ENCODE measurements at regions not wholly inside any gene's neighbourhood (a gene's known extent, or its start where the extent isn't known, plus 50 kb on each side); places are given as distances from the start of the nearest gene placed in this dataset.
A peak's percentile ranks its signal among the peaks of the same experiment; 100 is the strongest.
"Not testable (repeated sequence)": the region's sequence is repeated elsewhere in the genome, so short reads cannot be mapped to it uniquely, and the experiment has no call there.

DNA sequence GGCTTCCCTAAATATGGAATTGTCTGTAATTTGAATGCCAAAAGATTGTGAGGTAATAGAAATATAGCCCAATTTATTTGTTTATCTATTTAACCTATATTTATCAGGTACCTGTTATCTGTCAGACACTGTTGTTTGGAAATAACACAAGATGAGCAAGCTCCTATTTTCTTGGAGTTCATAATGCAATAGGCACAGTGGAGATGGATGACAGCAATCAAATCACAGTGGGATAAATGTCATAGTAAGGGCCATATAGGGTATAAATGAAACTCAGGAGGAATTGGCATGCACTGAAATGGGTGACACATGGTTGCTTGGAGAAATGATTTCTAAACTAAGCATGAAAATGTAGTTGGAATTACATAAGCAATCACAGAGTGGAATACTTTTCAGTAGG is 761.8 kb upstream of the MBL2 start:
- no peak for DNase-seq (ENCODE audit: low spot score)

DNA sequence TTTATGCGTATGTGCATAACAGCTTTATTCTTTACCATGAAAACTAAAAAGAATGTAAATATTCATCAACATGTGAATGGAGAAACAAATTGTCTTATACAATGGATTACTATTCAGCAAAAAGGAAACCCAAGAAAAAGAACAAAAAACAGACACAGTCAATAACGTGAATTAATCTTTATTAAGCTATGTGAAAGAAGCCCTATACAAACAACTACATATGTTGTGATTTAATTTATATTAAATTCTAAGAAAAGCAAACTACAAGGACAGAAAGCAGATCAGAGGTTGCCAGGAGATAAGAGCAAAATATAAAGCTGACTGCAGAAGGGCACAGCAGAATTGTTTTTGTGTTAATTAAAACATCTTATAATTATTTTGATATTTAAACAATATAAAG is 756.4 kb upstream of the MBL2 start:
- DNase-seq (ENCODE audit: low spot score): no peak

GRCh38 chr10:53521046-53521445 is 748.5 kb upstream of the MBL2 start:
- DNase-seq (ENCODE audit: low spot score): no peak

DNA sequence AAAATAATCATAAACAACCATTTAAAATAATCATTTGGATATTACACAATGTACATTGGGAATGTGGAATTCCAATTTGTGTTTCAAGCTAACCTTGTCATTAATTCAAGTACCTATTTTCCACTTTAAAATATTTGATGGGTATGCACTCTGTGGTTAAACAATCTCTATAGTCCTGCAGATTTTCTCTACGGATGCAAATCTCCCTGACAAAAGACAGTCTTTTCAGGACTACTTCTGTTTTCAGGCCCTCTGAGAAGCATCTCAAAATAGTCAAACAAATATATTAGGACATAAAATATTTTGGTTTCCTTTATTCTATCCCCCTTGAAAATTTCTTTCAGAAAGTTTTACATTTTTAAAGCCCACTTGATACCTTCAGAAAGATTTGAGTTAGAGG is 735.6 kb upstream of the MBL2 start:
- DNase-seq (ENCODE audit: low spot score): no peak

- DNase-seq (ENCODE audit: low spot score): not testable (repeated sequence)
These were observed 731.9 kb upstream of the MBL2 start for GRCh38 chr10:53504492-53504891.

- DNase-seq (ENCODE audit: low spot score): no peak
These were observed 719.2 kb upstream of the MBL2 start for GRCh38 chr10:53491774-53492173.

GRCh38 chr10:53490553-53490952 is 718.0 kb upstream of the MBL2 start:
- DNase-seq (ENCODE audit: low spot score): no peak

- DNase-seq (ENCODE audit: low spot score): no peak
These were observed 717.0 kb upstream of the MBL2 start for GRCh38 chr10:53489335-53490182.

GRCh38 chr10:53487019-53487983 is 714.7 kb upstream of the MBL2 start:
- no peak for DNase-seq (ENCODE audit: low spot score)

- not testable (repeated sequence) for DNase-seq (ENCODE audit: low spot score)
These were observed 712.8 kb upstream of the MBL2 start for GRCh38 chr10:53485422-53485821.

GRCh38 chr10:53479365-53479764 is 706.8 kb upstream of the MBL2 start:
- no peak for DNase-seq (ENCODE audit: low spot score)

DNA sequence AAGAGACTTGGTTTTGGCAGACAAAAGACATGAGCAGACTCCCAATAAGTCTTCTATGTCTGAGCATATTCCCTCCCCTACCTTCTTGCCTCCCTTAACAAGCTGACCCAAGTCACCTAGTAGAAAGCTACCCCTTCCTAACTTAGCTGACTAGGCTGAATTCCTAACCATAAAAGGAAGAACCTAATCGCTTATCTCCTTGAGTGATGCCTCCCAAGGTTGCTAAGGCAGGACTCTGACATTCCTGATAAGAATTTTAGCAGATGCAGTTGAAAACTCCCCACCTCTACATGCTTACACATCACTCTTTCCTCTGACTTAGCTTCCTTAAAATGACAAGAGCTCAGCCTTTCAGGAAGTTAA is 704.7 kb upstream of the MBL2 start:
- no peak for DNase-seq (ENCODE audit: low spot score)

- no peak for DNase-seq (ENCODE audit: low spot score)
These were observed 704.2 kb upstream of the MBL2 start for GRCh38 chr10:53476650-53477312.

DNA sequence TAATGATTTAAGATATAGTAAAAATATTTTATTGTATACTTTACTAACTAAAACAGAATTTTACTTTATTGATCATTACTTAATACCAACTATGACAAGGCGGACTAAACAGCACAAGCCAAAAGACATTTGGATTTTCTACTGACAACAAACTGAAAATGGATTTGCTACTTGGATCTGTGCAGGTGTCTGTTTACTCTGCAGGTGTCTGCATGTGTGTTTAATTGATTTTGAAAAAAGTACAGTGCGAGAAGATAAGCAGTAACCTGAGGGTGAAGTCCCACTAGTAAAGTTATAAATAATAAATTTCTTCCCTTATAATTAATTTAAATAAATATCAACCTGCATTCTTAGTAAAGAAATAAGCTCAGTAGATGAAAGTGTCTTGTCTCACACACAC is 696.8 kb upstream of the MBL2 start:
- DNase-seq (ENCODE audit: low spot score): no peak

DNA sequence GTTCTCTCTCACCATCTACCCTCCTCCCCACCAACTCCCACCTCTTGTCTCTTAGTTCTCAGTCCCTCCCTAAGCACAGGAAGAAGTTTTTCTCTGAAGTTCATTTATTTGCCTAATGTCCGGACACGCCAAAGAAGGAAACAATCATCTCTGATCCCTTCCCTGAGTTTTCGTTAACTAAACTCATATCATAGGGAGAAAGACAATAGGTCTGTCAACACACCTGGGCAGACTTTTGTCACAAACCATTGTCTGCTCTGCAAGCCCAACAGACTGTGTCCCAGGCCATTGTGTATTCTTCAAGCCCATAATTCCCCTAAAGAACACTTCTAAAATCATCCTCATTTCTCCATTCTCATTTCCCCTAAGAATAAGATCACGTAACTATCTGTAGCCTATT is 691.0 kb upstream of the MBL2 start:
- DNase-seq (ENCODE audit: low spot score): no peak

DNA sequence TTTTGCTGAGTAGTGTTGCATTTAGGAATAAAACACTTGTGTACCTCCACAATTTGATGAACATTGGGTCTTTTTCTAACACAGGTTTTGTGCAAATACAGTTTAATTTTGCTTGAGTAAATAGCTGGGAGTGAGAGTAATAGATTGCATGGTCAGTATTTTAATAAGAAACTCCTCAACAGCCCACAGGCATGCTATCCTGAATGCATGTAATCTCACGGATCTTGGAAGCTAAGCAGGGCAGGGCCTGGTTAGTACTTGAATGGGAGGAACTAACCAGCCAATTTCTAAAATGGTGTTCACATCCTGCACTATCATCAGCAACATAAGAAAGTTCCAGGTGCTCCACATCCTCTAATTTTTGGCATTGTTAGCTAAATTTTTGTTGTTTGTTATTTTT is 685.4 kb upstream of the MBL2 start:
- DNase-seq (ENCODE audit: low spot score): no peak

DNA sequence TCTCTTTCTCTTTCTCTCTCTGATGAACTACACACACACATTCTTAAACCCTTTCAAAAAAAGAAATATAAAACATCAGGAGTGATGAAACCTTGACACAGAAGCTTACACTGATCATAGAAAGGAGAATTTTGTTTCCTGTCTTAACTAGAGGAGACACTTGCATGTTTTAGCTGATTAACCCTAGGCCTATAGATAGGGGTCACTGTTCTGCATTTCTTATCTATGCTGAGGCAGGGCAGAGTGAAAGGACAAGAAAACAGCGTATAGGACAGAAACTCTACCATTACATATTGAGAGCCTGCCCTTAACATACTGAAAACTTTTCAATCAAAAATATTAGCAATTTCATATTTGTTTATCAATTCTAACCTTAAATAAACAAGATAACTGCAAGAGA is 680.6 kb upstream of the MBL2 start:
- DNase-seq (ENCODE audit: low spot score): peak; percentile 4

GRCh38 chr10:53447576-53447975 is 675.0 kb upstream of the MBL2 start:
- no peak for DNase-seq (ENCODE audit: low spot score)

DNA sequence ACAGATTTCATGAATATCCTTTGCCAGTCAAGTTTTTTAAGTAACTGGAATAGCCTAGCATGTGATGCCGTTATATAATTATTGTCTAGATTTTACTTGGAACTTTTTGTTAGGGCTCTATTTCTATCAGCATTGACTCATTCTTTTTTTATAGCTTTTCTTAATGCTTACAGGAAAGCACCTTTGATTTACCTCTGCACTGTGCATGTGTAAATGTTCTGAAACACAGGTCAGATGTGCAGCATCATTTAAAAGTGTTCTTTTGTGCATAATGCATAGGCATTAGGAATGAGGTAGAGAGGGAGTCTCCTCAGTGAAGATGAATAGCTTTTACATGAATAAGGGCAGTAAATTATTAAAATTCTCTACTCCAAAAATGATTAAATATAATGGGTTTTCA is 669.3 kb upstream of the MBL2 start:
- DNase-seq (ENCODE audit: low spot score): no peak

DNA sequence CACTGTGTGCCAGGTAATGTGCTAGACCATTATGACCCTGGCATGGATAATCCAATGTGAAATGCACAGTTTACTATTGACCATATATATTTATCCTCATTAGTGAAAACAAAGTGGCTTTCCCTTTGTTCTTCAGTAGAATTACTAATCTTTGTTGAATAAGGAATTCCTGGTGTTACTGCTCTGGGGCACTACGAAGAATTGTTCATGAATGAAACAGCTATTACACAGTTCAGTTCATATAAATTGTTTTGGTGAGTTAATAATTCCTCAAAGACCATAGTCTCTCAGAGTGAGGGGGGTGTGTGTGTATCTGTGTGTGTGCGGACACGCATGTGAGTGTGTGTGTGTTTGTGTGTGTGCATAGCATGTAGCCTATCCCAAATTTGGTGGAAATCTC is 668.0 kb upstream of the MBL2 start:
- DNase-seq (ENCODE audit: low spot score): no peak

- DNase-seq (ENCODE audit: low spot score): not testable (repeated sequence)
These were observed 666.5 kb upstream of the MBL2 start for GRCh38 chr10:53439075-53439474.

DNA sequence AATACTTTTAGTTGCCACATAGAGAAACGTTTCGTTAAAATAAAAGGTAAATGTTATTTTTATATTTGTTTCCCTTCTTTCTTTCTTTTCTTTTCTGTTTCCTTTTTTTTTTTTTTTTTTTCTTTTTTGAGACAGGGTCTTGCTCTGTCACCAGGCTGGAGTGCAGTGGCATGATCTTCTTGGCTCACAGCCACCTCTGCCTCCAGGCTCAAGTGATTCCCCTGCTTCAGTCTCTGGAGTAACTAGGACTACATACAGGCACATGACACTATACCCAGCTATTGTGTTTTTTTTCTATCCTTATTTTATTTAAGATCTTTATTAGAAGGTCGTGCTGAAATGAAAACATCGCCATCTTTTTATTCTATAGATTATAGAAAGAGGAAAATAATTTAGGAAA is 661.8 kb upstream of the MBL2 start:
- no peak for DNase-seq (ENCODE audit: low spot score)
